ENCODE measurements at regions not wholly inside any gene's neighbourhood (a gene's known extent, or its start where the extent isn't known, plus 50 kb on each side); places are given as distances from the start of the nearest gene placed in this dataset.

DNA sequence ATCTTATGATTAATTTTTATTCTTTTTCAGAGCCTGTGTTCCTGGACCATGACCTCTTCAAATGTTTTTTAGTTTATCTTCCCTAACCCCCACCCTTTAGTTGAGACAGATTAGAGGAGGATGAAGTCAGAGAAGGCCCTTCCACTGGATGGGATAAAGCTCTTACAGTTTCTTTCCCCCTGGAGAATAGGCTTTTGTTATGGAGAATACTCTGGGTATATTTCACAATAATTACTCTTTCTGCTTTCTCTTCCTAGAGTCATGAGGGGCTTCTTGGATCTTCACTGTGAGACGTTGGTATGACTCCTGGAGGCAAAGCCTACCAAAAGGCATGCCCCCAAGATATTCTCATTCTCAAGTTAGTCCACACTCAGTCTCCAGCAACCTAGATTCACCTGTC lies 144.4 kb upstream of the THRB start:
- in situ Hi-C loops (cut with MboI) (no loop called here), intact Hi-C loops (cut with micrococcal nuclease; ENCODE audit: unreplicated experiment) (no loop called here)
- no peaks in the 10 kb centered on the region for H3K27me3 ChIP-seq (replicated peaks in 1 of 2; ENCODE audit: control insufficient read depth in 2 of 2, insufficient read depth in 2 of 2, low read length in 1 of 2)
- no peak overlapping the region for H2AFZ ChIP-seq (ENCODE audit: control insufficient read depth, low read depth, low read length)
- TF ChIP-seq, protein P1, sequence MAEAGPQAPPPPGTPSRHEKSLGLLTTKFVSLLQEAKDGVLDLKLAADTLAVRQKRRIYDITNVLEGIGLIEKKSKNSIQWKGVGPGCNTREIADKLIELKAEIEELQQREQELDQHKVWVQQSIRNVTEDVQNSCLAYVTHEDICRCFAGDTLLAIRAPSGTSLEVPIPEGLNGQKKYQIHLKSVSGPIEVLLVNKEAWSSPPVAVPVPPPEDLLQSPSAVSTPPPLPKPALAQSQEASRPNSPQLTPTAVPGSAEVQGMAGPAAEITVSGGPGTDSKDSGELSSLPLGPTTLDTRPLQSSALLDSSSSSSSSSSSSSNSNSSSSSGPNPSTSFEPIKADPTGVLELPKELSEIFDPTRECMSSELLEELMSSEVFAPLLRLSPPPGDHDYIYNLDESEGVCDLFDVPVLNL (IDR thresholded peaks at IDR 0.05; ENCODE audit: low read depth, low read length), result no peak
- TF ChIP-seq TCF3 (IDR thresholded peaks at IDR 0.05; ENCODE audit: borderline replicate concordance, insufficient read depth, low read depth, low read length) (no peak), ASH2L (IDR thresholded peaks at IDR 0.05; ENCODE audit: borderline replicate concordance, low read depth) (no peak), EP300 (IDR thresholded peaks at IDR 0.05; ENCODE audit: borderline replicate concordance in 1 of 2, control insufficient read depth in 1 of 2, low read depth in 2 of 2, low read length in 2 of 2) (no peak), SIN3A (IDR thresholded peaks at IDR 0.05; ENCODE audit: low read depth, low read length) (no peak), TAF1 (IDR thresholded peaks at IDR 0.05; ENCODE audit: borderline replicate concordance, low read depth, low read length) (no peak), RB1 (IDR thresholded peaks at IDR 0.05; ENCODE audit: borderline replicate concordance) (no peak), SP1 (IDR thresholded peaks at IDR 0.05; ENCODE audit: low read depth, low read length) (no peak), TBL1XR1 (IDR thresholded peaks at IDR 0.05; ENCODE audit: low read depth, low read length) (no peak)
- TF ChIP-seq, protein P2, sequence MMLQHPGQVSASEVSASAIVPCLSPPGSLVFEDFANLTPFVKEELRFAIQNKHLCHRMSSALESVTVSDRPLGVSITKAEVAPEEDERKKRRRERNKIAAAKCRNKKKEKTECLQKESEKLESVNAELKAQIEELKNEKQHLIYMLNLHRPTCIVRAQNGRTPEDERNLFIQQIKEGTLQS (IDR thresholded peaks at IDR 0.05; ENCODE audit: borderline replicate concordance, extremely low read depth, low read depth, low read length), result no peak
- ChIA-PET SMC1A (ENCODE audit: uncharacterized antibody, unreplicated experiment) (no interaction called here), POLR2A (no interaction called here), CTCF (no interaction called here), RAD21 (ENCODE audit: unreplicated experiment) (no interaction called here)
- no peaks in the 10 kb centered on the region for H3K4me1 ChIP-seq (ENCODE audit: control insufficient read depth, insufficient read depth, low read length)
- FAIRE-seq (no peak), ATAC-seq (no peak), DNase-seq (ENCODE audit: low read depth, low spot score) (no peak)
- no peaks in the 10 kb centered on the region for H3K9me3 ChIP-seq (replicated peaks; ENCODE audit: control insufficient read depth, insufficient read depth, low read length)
- no peaks in the 10 kb centered on the region for H3K79me2 ChIP-seq (ENCODE audit: control insufficient read depth, insufficient read depth, low read length)
- H3K9ac ChIP-seq (ENCODE audit: control insufficient read depth, insufficient read depth, low read length), result no peak overlapping the region
- no peak overlapping the region for H3K27ac ChIP-seq (ENCODE audit: control insufficient read depth, insufficient read depth)
- 0% methylated on average over 1 of the region's 1 CpG for WGBS (ENCODE audit: insufficient coverage, insufficient replicate concordance, low lambda C conversion rate, missing lambda C conversion rate)
- no peak overlapping the region for H3K4me3 ChIP-seq
- H4K20me1 ChIP-seq (ENCODE audit: control insufficient read depth, insufficient read depth), result no peaks in the 10 kb centered on the region
- no peaks in the 10 kb centered on the region for H3K36me3 ChIP-seq (ENCODE audit: control insufficient read depth in 2 of 2, insufficient read depth in 2 of 2, low read length in 1 of 2)
- no peak overlapping the region for H3K4me2 ChIP-seq (ENCODE audit: control insufficient read depth, insufficient read depth)
- no TSS peak for BruUV-seq (replicated peaks)

Data from GM12878 (cell line).